ENCODE measurements at regions not wholly inside any gene's neighbourhood (a gene's known extent, or its start where the extent isn't known, plus 50 kb on each side); places are given as distances from the start of the nearest gene placed in this dataset.

DNA sequence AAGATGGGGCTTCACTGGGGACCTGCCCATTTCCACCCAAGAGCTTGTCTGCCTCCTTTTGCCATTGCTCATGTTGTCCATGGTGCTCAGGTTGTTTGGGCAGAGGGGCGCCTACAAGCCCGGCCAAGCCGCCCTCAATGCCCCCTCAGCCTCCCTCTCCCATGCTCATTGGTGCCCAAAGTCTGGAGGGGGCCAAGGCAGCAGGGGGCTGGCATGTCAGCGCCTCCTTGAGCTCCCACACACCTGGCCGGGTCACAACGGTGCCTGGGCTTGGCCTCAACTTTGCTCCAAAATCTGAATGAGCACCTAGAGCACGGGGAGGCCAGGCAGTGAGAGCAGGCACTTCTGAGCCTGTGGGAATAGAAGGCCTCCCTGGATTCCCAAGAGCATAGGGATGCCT is 1598.8 kb downstream of the PCDH7 start:
- Histone ChIP-seq H3K9me2 (ENCODE audit: low read depth, low read length) (no peaks in the 10 kb centered on the region), H3K27me3 (ENCODE audit: insufficient read depth, low read length) (no peaks in the 10 kb centered on the region), H3K27ac (ENCODE audit: low read depth, low read length, poor library complexity, severe bottlenecking) (no peak overlapping the region), H3K4me3 (ENCODE audit: low read depth, low read length, poor library complexity, severe bottlenecking) (no peak overlapping the region), H3K4me1 (ENCODE audit: insufficient read depth, low read length, severe bottlenecking) (no peaks in the 10 kb centered on the region), H3K9me3 (ENCODE audit: low read length) (no peaks in the 10 kb centered on the region), H3F3A (ENCODE audit: insufficient read depth, low read length) (no peaks in the 10 kb centered on the region), H3K36me3 (ENCODE audit: insufficient read depth, low read length) (no peaks in the 10 kb centered on the region), H2AFZ (ENCODE audit: low read length) (no peak overlapping the region), H3K79me2 (ENCODE audit: insufficient read depth, low read length) (no peaks in the 10 kb centered on the region), H3K9ac (ENCODE audit: low read length) (no peak overlapping the region), H4K20me1 (ENCODE audit: insufficient read depth, low read length) (no peaks in the 10 kb centered on the region), H3K4me2 (ENCODE audit: low read length) (no peak overlapping the region)
- TF ChIP-seq, protein P1, sequence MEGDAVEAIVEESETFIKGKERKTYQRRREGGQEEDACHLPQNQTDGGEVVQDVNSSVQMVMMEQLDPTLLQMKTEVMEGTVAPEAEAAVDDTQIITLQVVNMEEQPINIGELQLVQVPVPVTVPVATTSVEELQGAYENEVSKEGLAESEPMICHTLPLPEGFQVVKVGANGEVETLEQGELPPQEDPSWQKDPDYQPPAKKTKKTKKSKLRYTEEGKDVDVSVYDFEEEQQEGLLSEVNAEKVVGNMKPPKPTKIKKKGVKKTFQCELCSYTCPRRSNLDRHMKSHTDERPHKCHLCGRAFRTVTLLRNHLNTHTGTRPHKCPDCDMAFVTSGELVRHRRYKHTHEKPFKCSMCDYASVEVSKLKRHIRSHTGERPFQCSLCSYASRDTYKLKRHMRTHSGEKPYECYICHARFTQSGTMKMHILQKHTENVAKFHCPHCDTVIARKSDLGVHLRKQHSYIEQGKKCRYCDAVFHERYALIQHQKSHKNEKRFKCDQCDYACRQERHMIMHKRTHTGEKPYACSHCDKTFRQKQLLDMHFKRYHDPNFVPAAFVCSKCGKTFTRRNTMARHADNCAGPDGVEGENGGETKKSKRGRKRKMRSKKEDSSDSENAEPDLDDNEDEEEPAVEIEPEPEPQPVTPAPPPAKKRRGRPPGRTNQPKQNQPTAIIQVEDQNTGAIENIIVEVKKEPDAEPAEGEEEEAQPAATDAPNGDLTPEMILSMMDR (IDR thresholded peaks at IDR 0.05; ENCODE audit: low read length), result no peak
- no peak for TF ChIP-seq EZH2 (IDR thresholded peaks at IDR 0.05; ENCODE audit: borderline replicate concordance, low read length)

DNA sequence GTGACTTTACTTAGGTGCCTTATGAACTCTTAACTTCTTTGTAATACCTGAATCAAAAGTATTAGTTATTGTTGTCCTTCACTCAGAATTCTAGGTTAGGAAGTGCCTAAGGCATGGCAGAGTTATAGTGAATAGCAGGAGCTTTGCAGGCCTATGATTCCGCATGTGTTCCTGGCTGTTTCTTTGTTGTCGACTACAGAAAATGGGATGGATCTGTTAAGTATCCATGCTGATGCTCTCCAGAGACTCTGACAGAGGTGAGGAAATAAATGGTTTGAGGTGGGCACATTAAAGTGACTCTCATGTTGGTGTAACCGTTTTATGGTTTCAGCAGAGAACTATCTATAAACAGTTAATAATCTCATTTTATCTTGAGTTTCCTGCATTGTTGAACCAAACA is 1601.3 kb downstream of the PCDH7 start:
- Histone ChIP-seq H3K9me3 (ENCODE audit: low read length) (no peaks in the 10 kb centered on the region), H3K4me2 (ENCODE audit: low read length) (no peak overlapping the region), H3K4me1 (ENCODE audit: insufficient read depth, low read length, severe bottlenecking) (no peaks in the 10 kb centered on the region), H3K9me2 (ENCODE audit: low read depth, low read length) (no peaks in the 10 kb centered on the region), H3K9ac (ENCODE audit: low read length) (no peak overlapping the region), H3K4me3 (ENCODE audit: low read depth, low read length, poor library complexity, severe bottlenecking) (no peak overlapping the region), H3K36me3 (ENCODE audit: insufficient read depth, low read length) (no peaks in the 10 kb centered on the region), H3K27ac (ENCODE audit: low read depth, low read length, poor library complexity, severe bottlenecking) (no peak overlapping the region), H3K79me2 (ENCODE audit: insufficient read depth, low read length) (no peaks in the 10 kb centered on the region), H3K27me3 (ENCODE audit: insufficient read depth, low read length) (no peaks in the 10 kb centered on the region), H3F3A (ENCODE audit: insufficient read depth, low read length) (no peaks in the 10 kb centered on the region), H2AFZ (ENCODE audit: low read length) (no peak overlapping the region), H4K20me1 (ENCODE audit: insufficient read depth, low read length) (no peaks in the 10 kb centered on the region)
- TF ChIP-seq, protein P1 (IDR thresholded peaks at IDR 0.05; ENCODE audit: low read length), result no peak
- TF ChIP-seq EZH2 (IDR thresholded peaks at IDR 0.05; ENCODE audit: borderline replicate concordance, low read length), result no peak

DNA sequence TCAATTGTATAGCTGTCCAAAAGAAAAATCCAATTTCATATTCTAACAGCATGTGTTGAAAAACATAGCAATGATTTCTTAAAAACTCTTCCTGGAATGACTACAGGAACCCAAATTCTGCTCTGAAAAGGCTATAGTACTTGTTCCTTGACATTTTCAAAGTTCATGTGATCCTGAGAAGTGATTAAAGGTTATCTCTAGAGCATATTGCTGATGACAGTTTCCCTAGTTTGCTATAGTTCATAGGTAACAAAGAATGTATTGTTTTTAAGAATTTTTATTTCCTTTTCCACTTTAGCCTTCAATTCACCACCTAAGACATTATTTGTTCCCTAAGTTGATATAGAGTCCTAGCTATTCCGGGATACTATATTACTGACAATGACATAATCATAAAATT is 1614.6 kb downstream of the PCDH7 start:
- Histone ChIP-seq H2AFZ (ENCODE audit: low read length) (no peak overlapping the region), H3K4me1 (ENCODE audit: insufficient read depth, low read length, severe bottlenecking) (no peaks in the 10 kb centered on the region), H3K27ac (ENCODE audit: low read depth, low read length, poor library complexity, severe bottlenecking) (no peak overlapping the region), H3K9ac (ENCODE audit: low read length) (no peak overlapping the region), H4K20me1 (ENCODE audit: insufficient read depth, low read length) (no peaks in the 10 kb centered on the region), H3K9me2 (ENCODE audit: low read depth, low read length) (no peaks in the 10 kb centered on the region), H3K36me3 (ENCODE audit: insufficient read depth, low read length) (no peaks in the 10 kb centered on the region), H3K27me3 (ENCODE audit: insufficient read depth, low read length) (no peaks in the 10 kb centered on the region), H3K4me2 (ENCODE audit: low read length) (no peak overlapping the region), H3K9me3 (ENCODE audit: low read length) (no peaks in the 10 kb centered on the region), H3F3A (ENCODE audit: insufficient read depth, low read length) (no peaks in the 10 kb centered on the region), H3K79me2 (ENCODE audit: insufficient read depth, low read length) (no peaks in the 10 kb centered on the region), H3K4me3 (ENCODE audit: low read depth, low read length, poor library complexity, severe bottlenecking) (no peak overlapping the region)
- no peak for TF ChIP-seq EZH2 (IDR thresholded peaks at IDR 0.05; ENCODE audit: borderline replicate concordance, low read length)
- TF ChIP-seq, protein P1 (IDR thresholded peaks at IDR 0.05; ENCODE audit: low read length), result no peak

All from OCI-LY1 (cell line).